ENCODE measurements at regions not wholly inside any gene's neighbourhood (a gene's known extent, or its start where the extent isn't known, plus 50 kb on each side); places are given as distances from the start of the nearest gene placed in this dataset.

GRCh38 chr10:83871187-83872081, 267.9 kb upstream of the GHITM start:
- Histone ChIP-seq H3K23ac (ENCODE audit: low read depth, low read length, poor library complexity) (no peak overlapping the region), H2BK120ac (ENCODE audit: low read depth, low read length) (no peak overlapping the region), H2BK15ac (ENCODE audit: low read length) (no peak overlapping the region), H3K4me1 (ENCODE audit: control insufficient read depth in 2 of 2, insufficient read depth in 1 of 2, low read depth in 1 of 2, low read length in 2 of 2) (no peaks in the 10 kb centered on the region), H2BK5ac (ENCODE audit: low read length) (no peak overlapping the region), H3K27me3 (ENCODE audit: control insufficient read depth in 3 of 3, insufficient read depth in 3 of 3, low read depth in 1 of 3, low read length in 3 of 3) (no peaks in the 10 kb centered on the region), H3K4me3 (ENCODE audit: low read length in 2 of 2) (no peak overlapping the region), H3K4ac (ENCODE audit: low read length) (no peak overlapping the region), H3K18ac (ENCODE audit: low read length) (no peak overlapping the region), H3K14ac (ENCODE audit: low read length) (no peak overlapping the region), H4K8ac (ENCODE audit: low read depth, low read length) (no peak overlapping the region), H2AK5ac (ENCODE audit: low read depth, low read length) (no peak overlapping the region), H3K4me2 (ENCODE audit: insufficient read depth, low read length, poor library complexity, severe bottlenecking) (no peak overlapping the region), H3K79me1 (ENCODE audit: low read depth, low read length) (no peaks in the 10 kb centered on the region), H3K27ac (replicated peaks; ENCODE audit: low read length) (no peak overlapping the region), H2BK12ac (ENCODE audit: low read length) (no peak overlapping the region), H4K91ac (ENCODE audit: low read depth, low read length, poor library complexity) (no peak overlapping the region), H2AFZ (ENCODE audit: low read length) (no peak overlapping the region), H3K9ac (ENCODE audit: low read depth, low read length, poor library complexity) (no peak overlapping the region), H3K9me3 (replicated peaks in 1 of 2; ENCODE audit: control insufficient read depth in 2 of 2, insufficient read depth in 1 of 2, low read depth in 1 of 2, low read length in 2 of 2) (no peaks in the 10 kb centered on the region), H3K36me3 (replicated peaks in 1 of 2; ENCODE audit: control insufficient read depth in 2 of 2, insufficient read depth in 2 of 2, low read length in 2 of 2) (no peaks in the 10 kb centered on the region)
- whole genome bisulfite sequencing, 2 donors (ENCODE audit: extremely low coverage in 2 of 2, insufficient read length in 2 of 2, insufficient replicate concordance in 1 of 2) = no CpG with 5 or more reads among the region's 18 CpGs
- peak; percentile 80 for DNase-seq (ENCODE audit: low spot score)

- Histone ChIP-seq H4K91ac (ENCODE audit: low read depth, low read length, poor library complexity) (no peak overlapping the region), H3K36me3 (replicated peaks in 1 of 2; ENCODE audit: control insufficient read depth in 2 of 2, insufficient read depth in 2 of 2, low read length in 2 of 2) (no peaks in the 10 kb centered on the region), H3K9me3 (replicated peaks in 1 of 2; ENCODE audit: control insufficient read depth in 2 of 2, insufficient read depth in 1 of 2, low read depth in 1 of 2, low read length in 2 of 2) (no peaks in the 10 kb centered on the region), H3K4me1 (ENCODE audit: control insufficient read depth in 2 of 2, insufficient read depth in 1 of 2, low read depth in 1 of 2, low read length in 2 of 2) (no peaks in the 10 kb centered on the region), H3K4me3 (ENCODE audit: low read length in 2 of 2) (no peak overlapping the region), H2BK15ac (ENCODE audit: low read length) (no peak overlapping the region), H3K9ac (ENCODE audit: low read depth, low read length, poor library complexity) (no peak overlapping the region), H2BK12ac (ENCODE audit: low read length) (no peak overlapping the region), H3K4me2 (ENCODE audit: insufficient read depth, low read length, poor library complexity, severe bottlenecking) (no peak overlapping the region), H3K18ac (ENCODE audit: low read length) (no peak overlapping the region), H3K4ac (ENCODE audit: low read length) (no peak overlapping the region), H2BK5ac (ENCODE audit: low read length) (no peak overlapping the region), H3K27me3 (ENCODE audit: control insufficient read depth in 3 of 3, insufficient read depth in 3 of 3, low read depth in 1 of 3, low read length in 3 of 3) (no peaks in the 10 kb centered on the region), H4K8ac (ENCODE audit: low read depth, low read length) (no peak overlapping the region), H3K23ac (ENCODE audit: low read depth, low read length, poor library complexity) (no peak overlapping the region), H2AFZ (ENCODE audit: low read length) (no peak overlapping the region), H2BK120ac (ENCODE audit: low read depth, low read length) (no peak overlapping the region), H3K79me1 (ENCODE audit: low read depth, low read length) (no peaks in the 10 kb centered on the region), H2AK5ac (ENCODE audit: low read depth, low read length) (no peak overlapping the region), H3K14ac (ENCODE audit: low read length) (no peak overlapping the region), H3K27ac (replicated peaks; ENCODE audit: low read length) (no peak overlapping the region)
- no peak for DNase-seq (ENCODE audit: low spot score)
- no CpG with 5 or more reads among the region's 8 CpGs for WGBS, 2 donors (ENCODE audit: extremely low coverage in 2 of 2, insufficient read length in 2 of 2, insufficient replicate concordance in 1 of 2)
Observed at GRCh38 chr10:83880252-83880791, 259.0 kb upstream of the GHITM start.

- Histone ChIP-seq H3K36me3 (replicated peaks in 1 of 2; ENCODE audit: control insufficient read depth in 2 of 2, insufficient read depth in 2 of 2, low read length in 2 of 2) (no peaks in the 10 kb centered on the region), H3K4me2 (ENCODE audit: insufficient read depth, low read length, poor library complexity, severe bottlenecking) (no peak overlapping the region), H2AK5ac (ENCODE audit: low read depth, low read length) (no peak overlapping the region), H3K27me3 (ENCODE audit: control insufficient read depth in 3 of 3, insufficient read depth in 3 of 3, low read depth in 1 of 3, low read length in 3 of 3) (no peaks in the 10 kb centered on the region), H4K8ac (ENCODE audit: low read depth, low read length) (no peak overlapping the region), H2BK12ac (ENCODE audit: low read length) (no peak overlapping the region), H3K4me1 (ENCODE audit: control insufficient read depth in 2 of 2, insufficient read depth in 1 of 2, low read depth in 1 of 2, low read length in 2 of 2) (no peaks in the 10 kb centered on the region), H2BK120ac (ENCODE audit: low read depth, low read length) (no peak overlapping the region), H3K27ac (replicated peaks; ENCODE audit: low read length) (no peak overlapping the region), H3K18ac (ENCODE audit: low read length) (no peak overlapping the region), H2AFZ (ENCODE audit: low read length) (no peak overlapping the region), H3K14ac (ENCODE audit: low read length) (no peak overlapping the region), H2BK15ac (ENCODE audit: low read length) (no peak overlapping the region), H3K9ac (ENCODE audit: low read depth, low read length, poor library complexity) (no peak overlapping the region), H3K9me3 (replicated peaks in 1 of 2; ENCODE audit: control insufficient read depth in 2 of 2, insufficient read depth in 1 of 2, low read depth in 1 of 2, low read length in 2 of 2) (no peaks in the 10 kb centered on the region), H3K4ac (ENCODE audit: low read length) (no peak overlapping the region), H3K79me1 (ENCODE audit: low read depth, low read length) (no peaks in the 10 kb centered on the region), H3K4me3 (ENCODE audit: low read length in 2 of 2) (no peak overlapping the region), H3K23ac (ENCODE audit: low read depth, low read length, poor library complexity) (no peak overlapping the region), H4K91ac (ENCODE audit: low read depth, low read length, poor library complexity) (no peak overlapping the region), H2BK5ac (ENCODE audit: low read length) (no peak overlapping the region)
- DNase-seq (ENCODE audit: low spot score) = no peak
- WGBS, 2 donors (ENCODE audit: extremely low coverage in 2 of 2, insufficient read length in 2 of 2, insufficient replicate concordance in 1 of 2) = no CpG with 5 or more reads among the region's 1 CpG
Observed at GRCh38 chr10:83881661-83882060, 257.6 kb upstream of the GHITM start.

- peaks cover 0 to 2% (median 0%) of the 10 kb centered on the region in 3 experiments for H3K27me3 ChIP-seq (ENCODE audit: control insufficient read depth in 3 of 3, insufficient read depth in 3 of 3, low read depth in 1 of 3, low read length in 3 of 3)
Observed at GRCh38 chr10:83886871-83887270, 252.4 kb upstream of the GHITM start.

More at GRCh38 chr10:83886871-83887270, 252.4 kb upstream of the GHITM start:
- H3K14ac ChIP-seq (ENCODE audit: low read length) = no peak overlapping the region
- H3K4ac ChIP-seq (ENCODE audit: low read length) = no peak overlapping the region
- H2BK12ac ChIP-seq (ENCODE audit: low read length) = no peak overlapping the region
- no peak overlapping the region for H3K23ac ChIP-seq (ENCODE audit: low read depth, low read length, poor library complexity)
- H3K18ac ChIP-seq (ENCODE audit: low read length) = no peak overlapping the region
- H3K9me3 ChIP-seq (replicated peaks in 1 of 2; ENCODE audit: control insufficient read depth in 2 of 2, insufficient read depth in 1 of 2, low read depth in 1 of 2, low read length in 2 of 2) = no peaks in the 10 kb centered on the region
- H2BK120ac ChIP-seq (ENCODE audit: low read depth, low read length) = no peak overlapping the region
- peaks cover 0 to 1% of the 10 kb centered on the region in 2 donors for H3K4me1 ChIP-seq (ENCODE audit: control insufficient read depth in 2 of 2, insufficient read depth in 1 of 2, low read depth in 1 of 2, low read length in 2 of 2)
- no peaks in the 10 kb centered on the region for H3K36me3 ChIP-seq (replicated peaks in 1 of 2; ENCODE audit: control insufficient read depth in 2 of 2, insufficient read depth in 2 of 2, low read length in 2 of 2)
- no peak overlapping the region for H3K27ac ChIP-seq (replicated peaks; ENCODE audit: low read length)
- no peak overlapping the region for H3K4me2 ChIP-seq (ENCODE audit: insufficient read depth, low read length, poor library complexity, severe bottlenecking)
- no peak overlapping the region for H4K8ac ChIP-seq (ENCODE audit: low read depth, low read length)
- no peak overlapping the region for H2AK5ac ChIP-seq (ENCODE audit: low read depth, low read length)
- no peak overlapping the region for H4K91ac ChIP-seq (ENCODE audit: low read depth, low read length, poor library complexity)
- H2AFZ ChIP-seq (ENCODE audit: low read length) = no peak overlapping the region
- DNase-seq (ENCODE audit: low spot score) = no peak
- WGBS, 2 donors (ENCODE audit: extremely low coverage in 2 of 2, insufficient read length in 2 of 2, insufficient replicate concordance in 1 of 2) = no CpG with 5 or more reads among the region's 5 CpGs
- H2BK15ac ChIP-seq (ENCODE audit: low read length) = no peak overlapping the region
- H3K79me1 ChIP-seq (ENCODE audit: low read depth, low read length) = no peaks in the 10 kb centered on the region
- no peak overlapping the region for H3K4me3 ChIP-seq (ENCODE audit: low read length in 2 of 2)
- no peak overlapping the region for H2BK5ac ChIP-seq (ENCODE audit: low read length)
- no peak overlapping the region for H3K9ac ChIP-seq (ENCODE audit: low read depth, low read length, poor library complexity)
